Medulla oblongata (tissue), 1 donor: ENCODE measurements at regions not wholly inside any gene's neighbourhood (a gene's known extent, or its start where the extent isn't known, plus 50 kb on each side); places are given as distances from the start of the nearest gene placed in this dataset.
"Not testable (repeated sequence)": the region's sequence is repeated elsewhere in the genome, so short reads cannot be mapped to it uniquely, and the experiment has no call there.

Experiments
- DNase-seq: peaks from one replicate; pipeline ENCODE4 v3.0.0-alpha.2; 2015; ENCODE audit errors: extremely low spot score

DNA sequence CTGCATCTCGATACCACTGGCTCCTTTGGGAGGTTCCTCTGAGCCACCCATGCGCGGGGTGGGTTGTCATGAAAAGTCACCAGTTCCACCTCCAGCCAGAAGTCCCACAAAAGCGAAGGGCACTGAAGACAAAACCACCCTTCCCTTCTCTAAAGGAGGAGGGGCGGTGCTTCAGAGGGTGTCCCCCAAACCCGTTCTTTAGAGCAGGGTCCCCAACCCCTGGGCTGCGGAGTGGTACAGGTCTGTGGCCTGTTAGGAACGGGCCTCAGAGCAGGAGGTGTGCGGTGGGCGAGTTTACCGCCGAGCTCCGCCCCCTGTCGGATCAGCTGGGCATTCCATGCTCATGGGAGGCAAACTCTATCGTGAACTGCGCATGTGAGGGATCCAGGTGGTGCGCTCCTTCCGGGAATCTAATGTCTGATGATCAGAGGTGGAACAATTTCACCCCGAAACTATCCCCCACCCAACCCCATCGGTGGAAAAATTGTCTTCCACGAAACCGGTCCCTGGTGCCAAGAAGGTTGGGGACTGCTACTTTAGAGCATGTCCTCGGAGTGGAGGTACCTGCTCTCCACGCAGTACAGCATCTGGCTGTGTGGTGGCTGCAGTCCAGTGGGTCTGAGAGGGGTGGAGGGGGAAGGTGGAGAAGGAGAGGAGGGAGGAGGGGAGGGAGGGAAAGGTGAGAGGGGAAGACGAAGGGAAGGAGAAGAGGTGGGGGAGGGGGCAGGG is 72.9 kb upstream of the SEPTIN5 start:
- no peak for DNase-seq

DNA sequence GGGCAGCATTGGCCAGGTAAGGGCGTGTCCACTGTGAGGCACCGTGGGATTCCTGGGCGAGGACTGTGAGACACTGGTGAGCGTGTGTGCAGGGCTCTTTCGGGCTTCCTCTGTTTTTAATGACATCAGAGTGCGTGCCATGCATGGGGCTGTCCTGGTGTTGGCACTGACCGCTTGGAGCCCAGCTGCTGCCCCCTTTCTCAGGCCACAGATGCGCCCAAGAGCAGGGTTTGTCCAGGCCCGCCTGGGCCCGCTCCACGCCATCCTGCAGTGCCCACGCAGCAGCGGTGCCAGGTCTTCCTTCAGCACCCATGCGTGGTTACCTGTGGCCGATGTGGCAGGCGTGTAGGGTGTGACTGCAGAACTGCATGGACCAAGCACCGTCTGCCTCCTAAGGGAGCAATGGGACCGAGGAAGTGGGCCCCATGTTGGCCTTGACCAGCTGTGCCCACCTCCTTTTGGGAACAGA is 72.3 kb upstream of the SEPTIN5 start:
- DNase-seq: no peak

- DNase-seq: no peak
Observed at GRCh38 chr22:19643448-19644313, 70.6 kb upstream of the SEPTIN5 start.

GRCh38 chr22:19644314-19645223 is 69.7 kb upstream of the SEPTIN5 start:
- no peak for DNase-seq

DNA sequence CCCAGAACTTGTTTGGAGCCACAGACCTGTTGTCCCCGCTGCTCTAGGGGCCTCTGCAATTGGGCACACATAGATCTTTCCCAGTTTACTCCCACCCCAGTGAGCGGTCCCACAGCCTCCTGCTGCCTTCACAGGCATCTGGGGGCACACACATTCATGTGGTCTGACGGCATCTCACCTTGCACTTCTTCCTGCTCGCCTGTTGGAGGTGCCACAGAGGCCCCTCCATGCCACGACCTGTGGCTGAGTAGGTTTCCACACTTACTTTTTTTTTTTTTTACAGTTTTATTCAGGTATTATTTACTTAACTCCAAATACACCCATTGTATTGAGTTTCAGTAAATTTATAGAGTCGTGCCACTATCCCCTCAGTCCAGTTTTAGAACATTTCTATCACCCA is 68.9 kb upstream of the SEPTIN5 start:
- DNase-seq: no peak

DNA sequence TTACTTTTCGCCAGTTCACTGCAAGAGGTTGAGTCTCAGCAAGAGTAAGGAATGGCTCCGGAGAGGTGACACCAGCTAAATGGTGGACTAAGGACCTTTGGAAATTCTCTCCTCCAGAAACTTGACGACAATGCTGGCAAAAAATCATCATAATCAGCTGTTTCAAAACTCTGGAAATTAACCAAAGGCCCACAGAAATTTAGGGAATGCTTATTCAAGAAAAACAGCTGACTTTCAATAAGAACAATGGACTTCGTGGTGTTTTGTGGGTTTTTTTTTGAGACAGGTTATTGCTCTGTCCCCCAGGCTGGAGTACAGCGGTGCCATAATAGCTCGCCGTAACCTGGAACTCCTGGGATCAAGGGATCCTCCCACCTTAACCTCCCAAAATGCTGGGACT is 68.4 kb upstream of the SEPTIN5 start:
- DNase-seq: no peak

DNA sequence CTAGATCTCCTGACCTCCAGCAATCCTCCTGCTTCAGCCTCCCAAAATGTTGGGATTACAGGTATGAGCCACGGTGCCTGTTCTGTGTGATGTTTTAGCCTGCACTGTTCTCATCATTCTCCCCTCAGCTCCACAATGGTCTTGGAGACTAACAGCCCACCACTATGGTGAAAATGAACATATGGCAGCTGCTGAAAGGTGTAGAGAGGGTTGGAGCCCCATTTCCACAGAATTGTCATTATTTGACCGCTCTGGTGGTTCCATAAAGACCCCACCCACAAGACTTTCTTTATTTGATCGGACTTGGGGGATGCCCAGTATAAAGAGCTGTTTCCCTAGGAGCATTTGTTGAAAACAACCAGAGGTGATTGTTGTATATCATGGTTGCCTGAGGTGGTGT is 67.9 kb upstream of the SEPTIN5 start:
- no peak for DNase-seq

GRCh38 chr22:19648419-19648929 is 65.8 kb upstream of the SEPTIN5 start:
- DNase-seq: no peak

DNA sequence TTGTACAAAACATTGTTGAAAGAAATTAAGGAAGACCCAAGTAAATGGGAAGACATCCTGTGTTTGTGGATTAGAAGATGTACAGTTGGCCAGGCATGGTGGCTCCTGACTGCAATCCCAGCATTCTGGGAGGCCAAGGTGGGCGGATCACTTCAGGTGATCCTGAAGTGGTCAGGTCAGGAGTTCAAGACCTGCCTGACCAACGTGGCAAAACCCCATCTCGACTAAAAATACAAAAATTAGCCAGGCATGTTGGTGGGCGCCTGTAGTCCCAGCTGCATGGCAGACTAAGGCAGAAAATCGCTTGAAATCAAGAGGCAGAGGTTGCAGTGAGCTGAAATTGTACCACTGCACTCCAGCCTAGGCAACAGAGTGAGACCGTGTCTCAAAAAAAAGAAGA is 62.0 kb upstream of the SEPTIN5 start:
- no peak for DNase-seq

GRCh38 chr22:19654338-19654987 is 59.8 kb upstream of the SEPTIN5 start:
- no peak for DNase-seq

GRCh38 chr22:19655399-19655798 is 58.9 kb upstream of the SEPTIN5 start:
- no peak for DNase-seq

DNA sequence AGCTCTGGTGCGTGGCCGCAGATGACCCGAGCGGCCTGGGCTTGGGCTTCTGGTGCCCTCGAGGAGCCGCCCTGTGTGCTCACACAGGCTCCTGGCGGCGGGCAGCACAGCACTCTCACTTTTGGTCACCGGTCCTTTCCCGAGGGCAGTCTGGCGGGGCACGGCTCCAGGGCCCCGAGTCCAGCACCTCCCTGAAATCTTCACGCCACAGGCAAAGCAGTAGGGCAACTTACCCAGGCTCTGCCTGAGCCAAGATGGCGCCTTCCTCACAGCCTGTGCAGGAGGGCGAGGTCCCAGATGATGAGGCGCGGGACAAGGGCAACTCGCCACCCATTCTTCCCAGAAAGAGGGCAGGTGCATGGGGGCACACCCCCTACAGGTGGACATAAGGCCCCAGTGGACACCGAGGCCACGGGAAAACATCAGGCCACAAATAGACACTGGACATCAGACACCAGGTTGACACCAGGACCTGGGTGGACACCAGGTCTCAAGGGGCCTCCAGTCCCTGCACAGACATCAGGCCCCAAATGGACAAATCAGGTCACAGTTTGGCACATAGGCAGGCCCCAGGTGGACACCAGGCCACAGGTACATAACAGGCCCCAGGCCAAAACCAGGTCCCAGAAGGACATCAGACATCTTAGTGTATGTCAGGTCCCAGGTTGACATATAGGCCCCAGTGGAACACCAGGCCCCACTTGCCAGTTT is 57.6 kb upstream of the SEPTIN5 start:
- no peak for DNase-seq

DNA sequence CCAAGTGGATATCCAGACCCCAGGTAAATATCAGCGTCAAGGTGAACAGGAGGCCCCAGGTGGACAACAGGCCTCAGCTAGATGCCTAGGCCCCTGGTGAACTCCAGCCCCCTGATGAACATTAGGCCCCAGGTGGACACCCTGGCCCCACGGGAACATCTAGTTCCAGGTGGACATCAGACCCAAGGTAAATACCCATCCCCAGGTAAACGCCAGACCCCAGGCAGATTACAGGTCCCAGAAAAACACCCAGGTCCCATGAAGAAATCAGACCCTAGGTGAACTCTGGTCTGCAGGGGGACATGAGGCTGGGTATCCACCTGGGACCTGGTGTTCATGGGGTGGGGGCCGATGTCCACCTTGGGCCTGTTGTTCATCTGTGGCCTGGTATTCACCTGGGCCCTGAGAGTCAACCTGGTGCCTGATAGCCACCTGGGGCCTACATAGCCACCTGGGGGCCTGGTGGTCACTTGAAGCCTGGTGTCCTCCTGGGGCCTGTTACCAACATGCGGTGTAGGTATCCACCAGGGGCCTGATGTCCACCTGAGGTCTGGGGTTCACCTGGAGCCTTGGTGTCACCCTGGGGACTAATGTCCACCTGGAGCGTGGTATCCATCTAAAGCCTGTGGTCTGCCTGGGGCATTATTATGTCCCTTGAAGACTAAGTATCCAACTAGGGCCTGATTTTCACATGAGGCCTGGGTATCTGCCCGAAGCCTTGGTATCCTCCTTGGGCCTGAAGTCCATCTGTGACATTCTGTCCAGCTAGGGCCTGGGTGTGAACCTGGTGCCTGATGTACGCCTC is 56.8 kb upstream of the SEPTIN5 start:
- no peak for DNase-seq

DNA sequence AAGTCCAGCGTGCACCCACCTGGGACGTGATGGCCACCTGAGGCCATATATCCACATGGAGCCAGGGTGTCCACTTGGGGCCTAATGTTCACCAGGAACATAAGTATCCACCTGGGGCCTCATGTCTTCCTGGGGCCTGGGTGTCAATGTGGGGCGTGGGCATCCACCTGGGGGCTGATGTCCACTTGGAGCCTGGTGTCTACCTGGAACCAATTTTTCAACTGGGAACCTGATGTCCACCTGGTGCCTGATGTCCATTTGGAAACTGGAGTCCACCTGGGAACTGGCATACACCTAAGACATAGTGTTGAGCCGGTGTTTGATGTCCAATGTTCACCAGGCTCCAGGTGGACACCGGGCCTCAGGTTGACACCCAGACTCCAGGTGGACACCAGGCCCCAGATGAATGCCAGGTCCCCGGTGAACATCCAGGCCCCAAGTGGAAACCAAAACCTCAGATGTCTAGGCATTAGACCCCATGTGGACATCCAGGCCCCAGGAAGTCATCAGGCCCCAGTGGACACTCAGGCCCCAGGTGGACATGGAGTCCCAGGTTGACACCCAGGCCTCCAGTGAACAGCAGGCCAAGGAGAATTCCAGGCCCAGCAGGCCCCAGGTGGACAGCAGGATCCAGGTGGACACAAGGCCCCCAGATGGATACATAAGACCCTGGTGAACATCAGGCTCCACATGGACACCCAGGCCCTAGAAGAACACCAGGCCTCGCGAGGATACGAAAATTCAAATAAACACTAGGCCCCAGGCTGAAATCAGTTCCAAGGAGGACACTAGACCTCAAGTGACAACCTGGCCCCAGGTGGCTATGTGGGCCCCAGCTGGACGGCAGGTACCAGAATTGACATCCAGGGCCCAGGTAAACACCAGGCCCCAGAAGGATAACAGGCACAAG is 56.0 kb upstream of the SEPTIN5 start:
- DNase-seq: no peak

GRCh38 chr22:19658967-19659804 is 55.1 kb upstream of the SEPTIN5 start:
- no peak for DNase-seq

- no peak for DNase-seq
Observed at GRCh38 chr22:19659805-19660345, 54.4 kb upstream of the SEPTIN5 start.

DNA sequence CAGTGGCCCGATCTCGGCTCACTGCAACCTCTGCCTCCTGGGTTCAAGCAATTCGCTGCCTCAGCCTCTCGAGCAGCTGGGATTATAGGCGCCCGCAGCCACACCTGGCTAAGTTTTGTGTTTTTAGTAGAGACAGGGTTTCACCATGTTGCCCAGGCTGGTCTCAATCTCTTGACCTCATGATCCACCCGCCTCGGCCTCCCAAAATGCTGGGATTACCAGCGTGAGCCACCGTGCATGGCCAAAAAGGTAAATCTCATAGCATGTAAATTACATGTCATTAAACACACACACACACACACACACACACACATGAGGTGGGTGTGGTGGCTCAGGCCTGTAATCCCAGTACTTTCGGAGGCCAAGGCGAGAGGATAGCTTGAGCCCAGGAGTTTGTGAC is 53.7 kb upstream of the SEPTIN5 start:
- DNase-seq: not testable (repeated sequence)
